Hepatocyte (in vitro differentiated cells): ENCODE measurements at regions not wholly inside any gene's neighbourhood (a gene's known extent, or its start where the extent isn't known, plus 50 kb on each side); places are given as distances from the start of the nearest gene placed in this dataset.

ENCODE experiments used
- DNase-seq: peaks from one replicate; pipeline ENCODE4 v3.0.0-alpha.2; 2016; ENCODE audit warnings: low spot score
- H2AFZ ChIP-seq: fragments of 200-600 bp; sonication (generic); 2 replicates; pipeline ENCODE4 v1.6.0; 2016; ENCODE audit warnings: antibody characterized with exemption, mild to moderate bottlenecking
- H3K27ac ChIP-seq: fragments of 200-600 bp; sonication (generic); 2 replicates; pipeline ENCODE4 v1.5.1; 2016; ENCODE audit warnings: mild to moderate bottlenecking
- H3K27me3 ChIP-seq: fragments of 200-600 bp; sonication (generic); 2 replicates; pipeline ENCODE4 v1.6.1; 2016
- H3K36me3 ChIP-seq: fragments of 200-600 bp; sonication (generic); replicated peaks from 2 replicates; pipeline ENCODE4 v1.5.1; 2016; ENCODE audit warnings: low read depth; ENCODE audit not compliant: insufficient read depth
- H3K4me1 ChIP-seq: fragments of 200-600 bp; sonication (generic); 2 replicates; pipeline ENCODE4 v1.5.1; 2016; ENCODE audit warnings: mild to moderate bottlenecking, moderate library complexity; ENCODE audit not compliant: insufficient read depth
- H3K4me2 ChIP-seq: fragments of 200-600 bp; sonication (generic); 2 replicates; pipeline ENCODE4 v1.6.0; 2016
- H3K4me3 ChIP-seq: fragments of 200-600 bp; sonication (generic); 2 replicates; pipeline ENCODE4 v1.5.1; 2016; ENCODE audit warnings: mild to moderate bottlenecking
- H3K79me2 ChIP-seq: fragments of 200-600 bp; sonication (generic); 2 replicates; pipeline ENCODE4 v1.6.0; 2017; ENCODE audit warnings: mild to moderate bottlenecking
- H3K9me2 ChIP-seq: fragments of 200-600 bp; sonication (generic); replicated peaks from 2 replicates; pipeline ENCODE4 v1.6.0; 2017; ENCODE audit warnings: mild to moderate bottlenecking; ENCODE audit not compliant: insufficient read depth
- H3K9me3 ChIP-seq: fragments of 200-600 bp; sonication (generic); 2 replicates; pipeline ENCODE4 v1.5.1; 2016; ENCODE audit warnings: low read depth, mild to moderate bottlenecking
- H4K20me1 ChIP-seq: fragments of 200-600 bp; sonication (generic); 2 replicates; pipeline ENCODE4 v1.6.0; 2016; ENCODE audit warnings: mild to moderate bottlenecking; ENCODE audit not compliant: insufficient read depth, poor library complexity, severe bottlenecking
- EZH2 ChIP-seq: fragments of 200-600 bp; sonication (generic); IDR thresholded peaks from 2 replicates; pipeline ENCODE4 v1.6.1; 2016; ENCODE audit warnings: antibody characterized with exemption, mild to moderate bottlenecking, borderline replicate concordance
- EZH2phosphoT487 ChIP-seq: fragments of 200-600 bp; sonication (generic); IDR thresholded peaks from one replicate; pipeline ENCODE4 v1.6.1; 2018; ENCODE audit warnings: antibody characterized with exemption, mild to moderate bottlenecking, low read depth, moderate library complexity; ENCODE audit not compliant: unreplicated experiment, severe bottlenecking
- WGBS: methylation state at CpG from one replicate; pipeline ENCODE4 v1.1.6; 2016; ENCODE audit warnings: low lambda C conversion rate; ENCODE audit errors: missing lambda C conversion rate; 5-methylcytosine and 5-hydroxymethylcytosine counted together
- TF ChIP-seq, protein P1 (sequence below): fragments of 200-600 bp; sonication (generic); IDR thresholded peaks from 2 replicates; pipeline ENCODE4 v1.5.1; 2016; ENCODE audit warnings: antibody characterized with exemption, mild to moderate bottlenecking; ENCODE audit not compliant: poor library complexity

DNA sequence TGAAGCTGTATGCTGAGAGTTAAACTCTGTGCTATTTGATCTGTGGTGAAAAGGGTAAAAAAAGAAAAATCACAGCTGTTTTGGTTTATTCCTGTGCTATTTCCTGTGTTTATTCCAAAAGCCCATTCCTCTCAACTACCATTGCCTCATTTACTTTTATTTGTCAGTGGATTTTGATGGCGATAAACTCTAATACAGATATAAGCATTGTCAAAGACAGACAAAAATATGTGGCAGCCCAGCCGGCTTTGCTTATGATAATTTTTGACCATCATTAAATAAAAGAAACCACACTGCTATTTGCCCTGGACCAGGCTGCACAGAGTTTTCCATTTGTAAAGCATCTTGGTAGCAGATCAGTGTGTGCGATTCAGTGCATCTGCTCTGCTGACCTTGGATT, 473.6 kb upstream of the ASIC2 start:
- Histone ChIP-seq H3K9me3 (no peaks in the 10 kb centered on the region), H3K4me1 (no peaks in the 10 kb centered on the region), H3K79me2 (no peaks in the 10 kb centered on the region), H2AFZ (no peak overlapping the region), H3K27me3 (no peaks in the 10 kb centered on the region), H3K4me3 (no peak overlapping the region), H3K27ac (no peak overlapping the region), H3K9me2 (no peaks in the 10 kb centered on the region), H3K36me3 (no peaks in the 10 kb centered on the region), H3K4me2 (peak overlapping the region; percentile 17), H4K20me1 (no peaks in the 10 kb centered on the region)
- DNase-seq = no peak
- TF ChIP-seq EZH2phosphoT487 (no peak), EZH2 (no peak)
- TF ChIP-seq, protein P1, sequence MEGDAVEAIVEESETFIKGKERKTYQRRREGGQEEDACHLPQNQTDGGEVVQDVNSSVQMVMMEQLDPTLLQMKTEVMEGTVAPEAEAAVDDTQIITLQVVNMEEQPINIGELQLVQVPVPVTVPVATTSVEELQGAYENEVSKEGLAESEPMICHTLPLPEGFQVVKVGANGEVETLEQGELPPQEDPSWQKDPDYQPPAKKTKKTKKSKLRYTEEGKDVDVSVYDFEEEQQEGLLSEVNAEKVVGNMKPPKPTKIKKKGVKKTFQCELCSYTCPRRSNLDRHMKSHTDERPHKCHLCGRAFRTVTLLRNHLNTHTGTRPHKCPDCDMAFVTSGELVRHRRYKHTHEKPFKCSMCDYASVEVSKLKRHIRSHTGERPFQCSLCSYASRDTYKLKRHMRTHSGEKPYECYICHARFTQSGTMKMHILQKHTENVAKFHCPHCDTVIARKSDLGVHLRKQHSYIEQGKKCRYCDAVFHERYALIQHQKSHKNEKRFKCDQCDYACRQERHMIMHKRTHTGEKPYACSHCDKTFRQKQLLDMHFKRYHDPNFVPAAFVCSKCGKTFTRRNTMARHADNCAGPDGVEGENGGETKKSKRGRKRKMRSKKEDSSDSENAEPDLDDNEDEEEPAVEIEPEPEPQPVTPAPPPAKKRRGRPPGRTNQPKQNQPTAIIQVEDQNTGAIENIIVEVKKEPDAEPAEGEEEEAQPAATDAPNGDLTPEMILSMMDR = no peak
- 59% methylated on average over 3 of the region's 3 CpGs for WGBS

GRCh38 chr17:33769066-33769465, 476.0 kb upstream of the ASIC2 start:
- Histone ChIP-seq H3K4me3 (no peak overlapping the region), H3K27me3 (no peaks in the 10 kb centered on the region), H3K4me2 (no peak overlapping the region), H3K4me1 (no peaks in the 10 kb centered on the region), H3K9me3 (no peaks in the 10 kb centered on the region), H3K79me2 (no peaks in the 10 kb centered on the region), H3K27ac (no peak overlapping the region), H4K20me1 (no peaks in the 10 kb centered on the region), H3K9me2 (no peaks in the 10 kb centered on the region), H3K36me3 (no peaks in the 10 kb centered on the region), H2AFZ (no peak overlapping the region)
- no peak for DNase-seq
- no peak for TF ChIP-seq EZH2phosphoT487
- WGBS = 92% methylated on average over 4 of the region's 4 CpGs

DNA sequence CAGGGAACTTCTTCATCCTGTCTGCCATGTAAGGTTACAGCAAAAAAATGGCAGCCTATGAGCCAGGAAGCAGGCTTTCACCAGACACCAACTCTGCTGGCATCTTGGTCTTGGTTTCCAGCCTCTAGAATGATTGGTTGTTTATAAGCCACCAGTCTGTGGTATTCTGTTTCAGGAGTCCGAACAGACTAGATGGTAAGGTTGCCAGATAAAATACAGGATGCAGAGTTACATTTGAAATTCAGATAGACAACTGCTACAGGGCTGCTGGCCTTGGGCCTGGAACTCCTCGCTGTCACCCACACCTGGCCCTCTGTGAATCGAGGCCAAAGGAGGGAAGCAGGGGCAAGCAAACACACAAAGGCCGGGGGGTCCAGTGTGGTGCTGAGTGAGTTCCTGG, 478.8 kb upstream of the CCL2 start:
- 81% methylated on average over 4 of the region's 4 CpGs for WGBS
- TF ChIP-seq EZH2phosphoT487 (no peak), EZH2 (no peak)
- TF ChIP-seq, protein P1 = no peak
- no peaks in the 10 kb centered on the region for H3K36me3 ChIP-seq
- no peak overlapping the region for H3K4me2 ChIP-seq
- no peak for DNase-seq
- H3K4me1 ChIP-seq = no peaks in the 10 kb centered on the region
- H3K4me3 ChIP-seq = no peak overlapping the region
- H3K27me3 ChIP-seq = no peaks in the 10 kb centered on the region
- no peak overlapping the region for H3K27ac ChIP-seq
- H4K20me1 ChIP-seq = no peaks in the 10 kb centered on the region
- no peaks in the 10 kb centered on the region for H3K79me2 ChIP-seq
- H3K9me3 ChIP-seq = no peaks in the 10 kb centered on the region
- no peaks in the 10 kb centered on the region for H3K9me2 ChIP-seq
- no peak overlapping the region for H2AFZ ChIP-seq

DNA sequence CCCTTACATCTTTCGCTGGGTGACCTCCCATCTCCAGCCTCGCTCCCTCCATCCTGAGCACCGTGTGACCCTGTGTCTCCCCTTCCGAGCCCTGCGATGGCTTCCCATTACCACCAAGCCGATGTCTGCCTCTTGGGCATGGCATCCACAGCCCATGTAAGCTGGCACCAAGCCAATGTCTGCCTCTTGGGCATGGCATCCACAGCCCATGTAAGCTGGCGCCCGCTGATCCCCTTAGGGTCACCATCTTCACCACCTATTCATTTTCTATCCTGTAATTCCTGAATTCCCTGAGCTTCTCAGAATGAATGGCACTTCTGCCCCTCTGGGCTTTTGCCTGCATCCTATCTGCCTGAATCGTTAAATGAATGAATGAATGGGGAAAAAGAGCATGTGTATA, 478.2 kb upstream of the CCL2 start:
- no peak overlapping the region for H3K27ac ChIP-seq
- no peaks in the 10 kb centered on the region for H3K9me3 ChIP-seq
- WGBS = 87% methylated on average over 9 of the region's 9 CpGs
- no peaks in the 10 kb centered on the region for H3K36me3 ChIP-seq
- H3K4me3 ChIP-seq = no peak overlapping the region
- H3K4me2 ChIP-seq = no peak overlapping the region
- H2AFZ ChIP-seq = no peak overlapping the region
- no peaks in the 10 kb centered on the region for H3K79me2 ChIP-seq
- no peak for DNase-seq
- no peaks in the 10 kb centered on the region for H3K9me2 ChIP-seq
- no peaks in the 10 kb centered on the region for H4K20me1 ChIP-seq
- no peaks in the 10 kb centered on the region for H3K4me1 ChIP-seq
- TF ChIP-seq EZH2phosphoT487 (no peak), EZH2 (no peak)
- TF ChIP-seq, protein P1 = no peak
- no peaks in the 10 kb centered on the region for H3K27me3 ChIP-seq
